ENCODE measurements at regions not wholly inside any gene's neighbourhood (a gene's known extent, or its start where the extent isn't known, plus 50 kb on each side); places are given as distances from the start of the nearest gene placed in this dataset.
A peak's percentile ranks its signal among the peaks of the same experiment; 100 is the strongest.

DNA sequence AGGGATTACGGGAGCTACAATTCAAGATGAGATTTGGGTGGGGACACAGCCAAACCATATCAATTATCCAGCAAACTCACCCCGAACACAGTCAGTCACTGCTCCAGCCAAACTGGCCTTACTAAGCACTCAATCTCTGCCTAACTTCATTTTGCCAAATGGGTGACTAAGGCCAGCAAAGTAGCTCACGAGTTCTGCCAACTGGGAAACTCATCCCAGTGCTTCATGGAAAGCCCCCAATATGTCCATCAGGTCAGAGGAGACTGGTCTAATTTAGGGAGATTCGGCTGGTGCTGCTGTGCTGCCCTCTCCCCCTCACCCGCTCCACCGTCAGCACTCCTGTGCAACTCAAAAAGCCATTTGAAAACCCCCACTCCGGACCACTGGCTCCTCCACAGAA lies 324.0 kb downstream of the FOXO1 start:
- H4K20me1 ChIP-seq (ENCODE audit: low read depth) = no peaks in the 10 kb centered on the region
- H3K9me3 ChIP-seq (ENCODE audit: low read depth) = no peaks in the 10 kb centered on the region
- no peaks in the 10 kb centered on the region for H3K79me2 ChIP-seq (ENCODE audit: low read depth)
- no peaks in the 10 kb centered on the region for H3K36me3 Mint-ChIP-seq
- H3K9me3 Mint-ChIP-seq = peaks cover 8% of the 10 kb centered on the region
- H3K36me3 ChIP-seq = no peaks in the 10 kb centered on the region
- peaks cover 8% of the 10 kb centered on the region for H3K27me3 Mint-ChIP-seq (ENCODE audit: insufficient read depth, low read depth)
- H3F3A ChIP-seq (ENCODE audit: low read depth) = peaks cover 13% of the 10 kb centered on the region
- H3K4me2 ChIP-seq = no peak overlapping the region
- peak overlapping the region; percentile 59 for H3K27ac Mint-ChIP-seq
- no peak for DNase-seq (ENCODE audit: low spot score)
- H3K4me3 Mint-ChIP-seq = no peak overlapping the region
- H3K4me1 ChIP-seq = peaks cover 31% of the 10 kb centered on the region
- H3K27ac ChIP-seq = no peak overlapping the region
- no peak overlapping the region for H3K9ac ChIP-seq
- H3K27me3 ChIP-seq = peaks cover 48% of the 10 kb centered on the region
- H3K4me3 ChIP-seq = no peak overlapping the region
- no peak overlapping the region for H2AFZ ChIP-seq (replicated peaks)
- TF ChIP-seq, protein P1, sequence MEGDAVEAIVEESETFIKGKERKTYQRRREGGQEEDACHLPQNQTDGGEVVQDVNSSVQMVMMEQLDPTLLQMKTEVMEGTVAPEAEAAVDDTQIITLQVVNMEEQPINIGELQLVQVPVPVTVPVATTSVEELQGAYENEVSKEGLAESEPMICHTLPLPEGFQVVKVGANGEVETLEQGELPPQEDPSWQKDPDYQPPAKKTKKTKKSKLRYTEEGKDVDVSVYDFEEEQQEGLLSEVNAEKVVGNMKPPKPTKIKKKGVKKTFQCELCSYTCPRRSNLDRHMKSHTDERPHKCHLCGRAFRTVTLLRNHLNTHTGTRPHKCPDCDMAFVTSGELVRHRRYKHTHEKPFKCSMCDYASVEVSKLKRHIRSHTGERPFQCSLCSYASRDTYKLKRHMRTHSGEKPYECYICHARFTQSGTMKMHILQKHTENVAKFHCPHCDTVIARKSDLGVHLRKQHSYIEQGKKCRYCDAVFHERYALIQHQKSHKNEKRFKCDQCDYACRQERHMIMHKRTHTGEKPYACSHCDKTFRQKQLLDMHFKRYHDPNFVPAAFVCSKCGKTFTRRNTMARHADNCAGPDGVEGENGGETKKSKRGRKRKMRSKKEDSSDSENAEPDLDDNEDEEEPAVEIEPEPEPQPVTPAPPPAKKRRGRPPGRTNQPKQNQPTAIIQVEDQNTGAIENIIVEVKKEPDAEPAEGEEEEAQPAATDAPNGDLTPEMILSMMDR (IDR thresholded peaks at IDR 0.05) = no peak
- no peak for TF ChIP-seq EZH2 (IDR thresholded peaks at IDR 0.05)
- TF ChIP-seq EZH2phosphoT487 (IDR thresholded peaks at IDR 0.05) = no peak
- peaks cover 66% of the 10 kb centered on the region for H3K4me1 Mint-ChIP-seq

- peaks cover 8% of the 10 kb centered on the region for H3K27me3 Mint-ChIP-seq (ENCODE audit: insufficient read depth, low read depth)
- TF ChIP-seq, protein P1 (IDR thresholded peaks at IDR 0.05) = no peak
- TF ChIP-seq EZH2 (IDR thresholded peaks at IDR 0.05) (no peak), EZH2phosphoT487 (IDR thresholded peaks at IDR 0.05) (no peak)
Observed at GRCh38 chr13:40342901-40343300, 323.5 kb downstream of the FOXO1 start.

DNA sequence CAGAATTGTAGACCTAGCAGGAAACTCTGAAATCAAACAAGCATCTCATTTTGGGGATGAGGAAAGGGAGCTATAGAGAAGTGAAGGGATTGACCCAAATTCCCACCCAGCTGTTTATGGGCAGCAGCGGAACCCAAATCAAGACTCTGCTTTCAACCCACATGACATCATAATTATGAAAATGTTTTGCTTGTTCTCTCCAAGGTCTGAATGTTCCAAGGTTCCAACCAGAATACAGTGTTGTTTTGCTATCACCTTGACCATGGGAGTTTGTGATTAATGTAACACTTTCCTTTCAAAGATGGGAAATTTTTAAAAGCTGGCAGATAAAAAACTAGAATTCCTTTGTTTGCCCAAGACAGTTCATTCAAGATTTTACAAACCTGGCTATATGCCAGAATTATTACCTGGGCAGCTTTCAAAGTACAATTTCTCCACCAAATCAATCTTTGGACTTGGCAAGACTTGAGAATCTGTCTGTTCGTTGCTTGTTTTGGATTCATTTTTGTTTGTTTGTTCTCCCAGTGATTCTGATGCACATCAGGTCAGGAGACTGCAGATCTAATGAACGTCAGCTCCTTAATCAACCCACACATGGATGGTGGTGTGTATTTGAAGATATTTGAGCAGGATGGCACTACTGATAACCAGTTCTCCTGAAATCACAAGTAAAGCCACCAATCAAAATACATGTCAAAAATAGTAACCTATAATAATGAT lies 322.7 kb downstream of the FOXO1 start:
- Mint-ChIP-seq H3K27me3 (ENCODE audit: insufficient read depth, low read depth) (peaks cover 10% of the 10 kb centered on the region), H3K4me3 (no peak overlapping the region), H3K9me3 (peaks cover 8% of the 10 kb centered on the region), H3K36me3 (no peaks in the 10 kb centered on the region), H3K27ac (no peak overlapping the region), H3K4me1 (peaks cover 75% of the 10 kb centered on the region)
- Histone ChIP-seq H3K36me3 (no peaks in the 10 kb centered on the region), H4K20me1 (ENCODE audit: low read depth) (no peaks in the 10 kb centered on the region), H3F3A (ENCODE audit: low read depth) (peaks cover 13% of the 10 kb centered on the region), H3K9ac (no peak overlapping the region), H3K4me3 (no peak overlapping the region), H3K4me2 (no peak overlapping the region), H3K4me1 (peaks cover 34% of the 10 kb centered on the region), H3K27ac (no peak overlapping the region), H2AFZ (replicated peaks) (no peak overlapping the region), H3K27me3 (peaks cover 57% of the 10 kb centered on the region), H3K9me3 (ENCODE audit: low read depth) (no peaks in the 10 kb centered on the region), H3K79me2 (ENCODE audit: low read depth) (no peaks in the 10 kb centered on the region)
- no peak for DNase-seq (ENCODE audit: low spot score)
- TF ChIP-seq EZH2phosphoT487 (IDR thresholded peaks at IDR 0.05) (no peak), EZH2 (IDR thresholded peaks at IDR 0.05) (no peak)
- TF ChIP-seq, protein P1 (IDR thresholded peaks at IDR 0.05) = no peak

More at GRCh38 chr13:40342901-40343300, 323.5 kb downstream of the FOXO1 start:
- Histone ChIP-seq H3K27ac (no peak overlapping the region), H3F3A (ENCODE audit: low read depth) (peaks cover 13% of the 10 kb centered on the region), H2AFZ (replicated peaks) (no peak overlapping the region), H4K20me1 (ENCODE audit: low read depth) (no peaks in the 10 kb centered on the region), H3K4me1 (peaks cover 31% of the 10 kb centered on the region), H3K4me2 (no peak overlapping the region), H3K9ac (no peak overlapping the region), H3K9me3 (ENCODE audit: low read depth) (no peaks in the 10 kb centered on the region), H3K4me3 (no peak overlapping the region), H3K27me3 (peaks cover 52% of the 10 kb centered on the region), H3K36me3 (no peaks in the 10 kb centered on the region), H3K79me2 (ENCODE audit: low read depth) (no peaks in the 10 kb centered on the region)
- H3K4me1 Mint-ChIP-seq = peaks cover 69% of the 10 kb centered on the region
- peak overlapping the region; percentile 59 for H3K27ac Mint-ChIP-seq
- peaks cover 8% of the 10 kb centered on the region for H3K9me3 Mint-ChIP-seq
- no peak overlapping the region for H3K4me3 Mint-ChIP-seq
- no peak for DNase-seq (ENCODE audit: low spot score)
- no peaks in the 10 kb centered on the region for H3K36me3 Mint-ChIP-seq
